ENCODE measurements at regions not wholly inside any gene's neighbourhood (a gene's known extent, or its start where the extent isn't known, plus 50 kb on each side); places are given as distances from the start of the nearest gene placed in this dataset.

GRCh38 chr9:100890321-100890720 lies 138.2 kb upstream of the PLPPR1 start:
- peaks cover 0 to 10% (median 0%) of the 10 kb centered on the region in 5 donors for H3K9me3 Mint-ChIP-seq
- no peaks in the 10 kb centered on the region for H3K36me3 ChIP-seq (ENCODE audit: insufficient read depth, low read length)
- H3K27me3 Mint-ChIP-seq = peaks cover 0 to 3% of the 10 kb centered on the region in 2 donors
- POLR2A ChIA-PET = no interaction called here
- H3K36me3 Mint-ChIP-seq = no peaks in the 10 kb centered on the region
- H3K27ac ChIP-seq (ENCODE audit: low read depth, low read length) = no peak overlapping the region
- H3K9me3 ChIP-seq (ENCODE audit: low read length) = no peaks in the 10 kb centered on the region
- CTCF ChIA-PET = no interaction called here
- H3K27ac Mint-ChIP-seq = no peak overlapping the region
- DNase-seq = no peak
- H3K4me1 Mint-ChIP-seq = no peaks in the 10 kb centered on the region
- H3K4me3 Mint-ChIP-seq = no peak overlapping the region
- no peak overlapping the region for H3K4me3 ChIP-seq (ENCODE audit: low read length)
- no peaks in the 10 kb centered on the region for H3K27me3 ChIP-seq (ENCODE audit: insufficient read depth, low read length, poor library complexity, severe bottlenecking)
- no peaks in the 10 kb centered on the region for H3K4me1 ChIP-seq (ENCODE audit: insufficient read depth, low read length)

DNA sequence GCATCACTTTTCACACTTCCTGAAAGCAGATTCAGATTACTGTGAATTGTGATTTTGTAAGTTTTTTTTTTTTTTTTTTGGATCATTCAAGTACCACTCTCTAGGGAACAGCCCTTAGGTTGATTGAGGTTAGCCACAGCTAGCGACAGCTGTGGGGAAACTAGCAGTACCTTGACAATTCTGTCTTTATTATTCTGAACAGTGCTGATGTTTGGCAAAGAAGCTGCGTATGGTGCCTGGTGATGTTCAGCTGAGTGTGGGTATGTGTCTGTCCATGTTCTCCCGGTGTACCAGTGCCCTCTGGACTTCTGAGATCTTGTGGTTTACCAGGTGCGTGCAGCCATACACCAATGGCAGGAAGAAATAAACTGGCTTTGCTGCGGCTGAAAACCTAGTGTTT lies 117.3 kb upstream of the PLPPR1 start:
- ChIA-PET POLR2A (no interaction called here), CTCF (no interaction called here)
- Mint-ChIP-seq H3K4me1 (no peaks in the 10 kb centered on the region), H3K9me3 (peaks cover 0 to 6% (median 5%) of the 10 kb centered on the region in 5 donors), H3K36me3 (no peaks in the 10 kb centered on the region), H3K27ac (no peak overlapping the region), H3K4me3 (no peak overlapping the region), H3K27me3 (no peaks in the 10 kb centered on the region)
- no peaks in the 10 kb centered on the region for H3K27me3 ChIP-seq (ENCODE audit: insufficient read depth, low read length, poor library complexity, severe bottlenecking)
- DNase-seq = no peak
- no peaks in the 10 kb centered on the region for H3K36me3 ChIP-seq (ENCODE audit: insufficient read depth, low read length)
- H3K4me3 ChIP-seq (ENCODE audit: low read length) = no peak overlapping the region
- no peak overlapping the region for H3K27ac ChIP-seq (ENCODE audit: low read depth, low read length)
- H3K9me3 ChIP-seq (ENCODE audit: low read length) = no peaks in the 10 kb centered on the region
- no peaks in the 10 kb centered on the region for H3K4me1 ChIP-seq (ENCODE audit: insufficient read depth, low read length)

- POLR2A ChIA-PET = no interaction called here
- H3K4me3 ChIP-seq (ENCODE audit: low read length) = no peak overlapping the region
- no peaks in the 10 kb centered on the region for H3K4me1 Mint-ChIP-seq
- no peak overlapping the region for H3K27ac Mint-ChIP-seq
- H3K36me3 Mint-ChIP-seq = no peaks in the 10 kb centered on the region
- peaks cover 0 to 6% (median 5%) of the 10 kb centered on the region in 5 donors for H3K9me3 Mint-ChIP-seq
- no peak overlapping the region for H3K4me3 Mint-ChIP-seq
- no peaks in the 10 kb centered on the region for H3K9me3 ChIP-seq (ENCODE audit: low read length)
- no peaks in the 10 kb centered on the region for H3K4me1 ChIP-seq (ENCODE audit: insufficient read depth, low read length)
- no peak overlapping the region for H3K27ac ChIP-seq (ENCODE audit: low read depth, low read length)
- H3K36me3 ChIP-seq (ENCODE audit: insufficient read depth, low read length) = no peaks in the 10 kb centered on the region
- no peak for DNase-seq
- H3K27me3 ChIP-seq (ENCODE audit: insufficient read depth, low read length, poor library complexity, severe bottlenecking) = no peaks in the 10 kb centered on the region
- no peaks in the 10 kb centered on the region for H3K27me3 Mint-ChIP-seq
- CTCF ChIA-PET = no interaction called here
These were observed 115.3 kb upstream of the PLPPR1 start for GRCh38 chr9:100913257-100913656.

- H3K4me1 Mint-ChIP-seq = no peaks in the 10 kb centered on the region
- Histone ChIP-seq H3K9me3 (ENCODE audit: low read length) (no peaks in the 10 kb centered on the region), H3K4me3 (ENCODE audit: low read length) (no peak overlapping the region), H3K27ac (ENCODE audit: low read depth, low read length) (no peak overlapping the region), H3K27me3 (ENCODE audit: insufficient read depth, low read length, poor library complexity, severe bottlenecking) (no peaks in the 10 kb centered on the region), H3K4me1 (ENCODE audit: insufficient read depth, low read length) (no peaks in the 10 kb centered on the region), H3K36me3 (ENCODE audit: insufficient read depth, low read length) (no peaks in the 10 kb centered on the region)
- H3K36me3 Mint-ChIP-seq = no peaks in the 10 kb centered on the region
- no peak overlapping the region for H3K4me3 Mint-ChIP-seq
- DNase-seq = no peak
- ChIA-PET CTCF (no interaction called here), POLR2A (no interaction called here)
- no peak overlapping the region for H3K27ac Mint-ChIP-seq
- peaks cover 0 to 5% (median 0%) of the 10 kb centered on the region in 5 donors for H3K9me3 Mint-ChIP-seq
- no peaks in the 10 kb centered on the region for H3K27me3 Mint-ChIP-seq
These were observed 114.3 kb upstream of the PLPPR1 start for GRCh38 chr9:100914266-100914665.

DNA sequence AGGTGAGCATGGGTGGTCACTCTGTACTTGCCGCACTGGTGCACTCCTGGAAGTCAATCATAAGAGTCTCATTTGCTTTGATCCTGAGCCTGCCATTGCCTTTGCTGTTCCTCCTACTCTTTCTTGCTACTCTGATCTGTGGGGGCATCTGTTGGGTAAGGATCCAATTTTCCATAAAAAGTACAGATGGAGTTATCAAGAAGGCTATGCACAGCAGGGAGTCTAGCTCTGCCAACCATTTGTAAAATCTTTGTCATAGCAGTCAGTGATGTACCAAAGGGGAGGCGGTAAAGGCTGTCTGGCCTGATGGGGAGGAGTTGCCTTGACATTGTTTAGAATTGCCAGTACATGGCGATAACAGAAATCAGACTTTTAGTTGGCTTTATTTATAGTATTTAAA lies 109.0 kb upstream of the PLPPR1 start:
- Mint-ChIP-seq H3K9me3 (peaks cover 0 to 6% (median 2%) of the 10 kb centered on the region in 5 donors), H3K36me3 (no peaks in the 10 kb centered on the region), H3K4me3 (no peak overlapping the region), H3K27ac (no peak overlapping the region), H3K27me3 (no peaks in the 10 kb centered on the region), H3K4me1 (no peaks in the 10 kb centered on the region)
- no peak overlapping the region for H3K27ac ChIP-seq (ENCODE audit: low read depth, low read length)
- H3K36me3 ChIP-seq (ENCODE audit: insufficient read depth, low read length) = no peaks in the 10 kb centered on the region
- H3K4me1 ChIP-seq (ENCODE audit: insufficient read depth, low read length) = no peaks in the 10 kb centered on the region
- no peak for DNase-seq
- H3K4me3 ChIP-seq (ENCODE audit: low read length) = no peak overlapping the region
- H3K9me3 ChIP-seq (ENCODE audit: low read length) = no peaks in the 10 kb centered on the region
- POLR2A ChIA-PET = no interaction called here
- H3K27me3 ChIP-seq (ENCODE audit: insufficient read depth, low read length, poor library complexity, severe bottlenecking) = no peaks in the 10 kb centered on the region
- CTCF ChIA-PET = no interaction called here

GRCh38 chr9:100926366-100926765 lies 102.2 kb upstream of the PLPPR1 start:
- H3K27me3 Mint-ChIP-seq = no peaks in the 10 kb centered on the region
- no peak overlapping the region for H3K27ac ChIP-seq (ENCODE audit: low read depth, low read length)
- H3K4me1 Mint-ChIP-seq = no peaks in the 10 kb centered on the region
- H3K27me3 ChIP-seq (ENCODE audit: insufficient read depth, low read length, poor library complexity, severe bottlenecking) = no peaks in the 10 kb centered on the region
- no peak overlapping the region for H3K4me3 Mint-ChIP-seq
- no peak for DNase-seq
- H3K4me1 ChIP-seq (ENCODE audit: insufficient read depth, low read length) = no peaks in the 10 kb centered on the region
- H3K36me3 ChIP-seq (ENCODE audit: insufficient read depth, low read length) = no peaks in the 10 kb centered on the region
- CTCF ChIA-PET = no interaction called here
- H3K36me3 Mint-ChIP-seq = no peaks in the 10 kb centered on the region
- no peak overlapping the region for H3K27ac Mint-ChIP-seq
- no peak overlapping the region for H3K4me3 ChIP-seq (ENCODE audit: low read length)
- peaks cover 0 to 7% (median 2%) of the 10 kb centered on the region in 5 donors for H3K9me3 Mint-ChIP-seq
- H3K9me3 ChIP-seq (ENCODE audit: low read length) = no peaks in the 10 kb centered on the region
- POLR2A ChIA-PET = no interaction called here

DNA sequence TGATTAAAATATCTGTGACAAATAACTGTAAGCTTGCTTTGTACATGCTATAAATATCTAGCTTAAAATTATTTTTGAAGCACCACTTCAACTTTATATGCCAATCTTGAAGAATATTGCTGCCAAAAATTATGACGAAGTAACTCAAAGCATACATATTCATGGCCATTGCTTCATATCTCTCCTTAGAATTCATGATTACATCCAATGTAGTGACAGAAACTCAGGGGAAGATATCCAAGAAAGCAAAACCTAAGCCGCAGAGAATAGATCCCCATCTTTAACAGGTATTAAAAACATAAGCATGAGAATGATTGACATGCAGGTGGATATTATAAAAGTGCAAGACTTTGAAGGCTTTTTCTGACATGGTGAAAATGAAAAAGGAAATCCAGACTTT lies 100.8 kb upstream of the PLPPR1 start:
- H3K27ac ChIP-seq (ENCODE audit: low read depth, low read length) = no peak overlapping the region
- no peaks in the 10 kb centered on the region for H3K27me3 ChIP-seq (ENCODE audit: insufficient read depth, low read length, poor library complexity, severe bottlenecking)
- no peaks in the 10 kb centered on the region for H3K4me1 ChIP-seq (ENCODE audit: insufficient read depth, low read length)
- Mint-ChIP-seq H3K36me3 (no peaks in the 10 kb centered on the region), H3K4me1 (no peaks in the 10 kb centered on the region), H3K27me3 (no peaks in the 10 kb centered on the region), H3K4me3 (no peak overlapping the region), H3K27ac (no peak overlapping the region), H3K9me3 (peaks cover 0 to 7% (median 2%) of the 10 kb centered on the region in 5 donors)
- no peak for DNase-seq
- CTCF ChIA-PET = no interaction called here
- H3K36me3 ChIP-seq (ENCODE audit: insufficient read depth, low read length) = no peaks in the 10 kb centered on the region
- no peak overlapping the region for H3K4me3 ChIP-seq (ENCODE audit: low read length)
- POLR2A ChIA-PET = no interaction called here
- no peaks in the 10 kb centered on the region for H3K9me3 ChIP-seq (ENCODE audit: low read length)

- ChIA-PET POLR2A (no interaction called here), CTCF (no interaction called here)
- H3K36me3 Mint-ChIP-seq = no peaks in the 10 kb centered on the region
- Histone ChIP-seq H3K4me3 (ENCODE audit: low read length) (no peak overlapping the region), H3K27me3 (ENCODE audit: insufficient read depth, low read length, poor library complexity, severe bottlenecking) (no peaks in the 10 kb centered on the region), H3K4me1 (ENCODE audit: insufficient read depth, low read length) (no peaks in the 10 kb centered on the region), H3K27ac (ENCODE audit: low read depth, low read length) (no peak overlapping the region), H3K36me3 (ENCODE audit: insufficient read depth, low read length) (no peaks in the 10 kb centered on the region), H3K9me3 (ENCODE audit: low read length) (no peaks in the 10 kb centered on the region)
- H3K9me3 Mint-ChIP-seq = peaks cover 4 to 21% (median 11%) of the 10 kb centered on the region in 5 donors
- H3K27ac Mint-ChIP-seq = no peak overlapping the region
- DNase-seq = no peak
- H3K4me1 Mint-ChIP-seq = no peaks in the 10 kb centered on the region
- H3K4me3 Mint-ChIP-seq = no peak overlapping the region
- H3K27me3 Mint-ChIP-seq = no peaks in the 10 kb centered on the region
These were observed 94.9 kb upstream of the PLPPR1 start for GRCh38 chr9:100933656-100934055.

GRCh38 chr9:100937382-100937781 lies 91.1 kb upstream of the PLPPR1 start:
- POLR2A ChIA-PET = no interaction called here
- H3K4me3 ChIP-seq (ENCODE audit: low read length) = no peak overlapping the region
- no peaks in the 10 kb centered on the region for H3K9me3 ChIP-seq (ENCODE audit: low read length)
- H3K27me3 ChIP-seq (ENCODE audit: insufficient read depth, low read length, poor library complexity, severe bottlenecking) = no peaks in the 10 kb centered on the region
- Mint-ChIP-seq H3K4me3 (no peak overlapping the region), H3K9me3 (peaks cover 2 to 21% (median 11%) of the 10 kb centered on the region in 5 donors), H3K4me1 (no peaks in the 10 kb centered on the region), H3K27me3 (no peaks in the 10 kb centered on the region), H3K36me3 (no peaks in the 10 kb centered on the region), H3K27ac (no peak overlapping the region)
- CTCF ChIA-PET = no interaction called here
- H3K27ac ChIP-seq (ENCODE audit: low read depth, low read length) = no peak overlapping the region
- H3K4me1 ChIP-seq (ENCODE audit: insufficient read depth, low read length) = no peaks in the 10 kb centered on the region
- H3K36me3 ChIP-seq (ENCODE audit: insufficient read depth, low read length) = no peaks in the 10 kb centered on the region
- no peak for DNase-seq
